HCT116 (cell line): ENCODE measurements at regions not wholly inside any gene's neighbourhood (a gene's known extent, or its start where the extent isn't known, plus 50 kb on each side); places are given as distances from the start of the nearest gene placed in this dataset.

ENCODE experiments used
- ATAC-seq: fragments of 200-7000 bp; cut with Tn5 transposase; 2 replicates; pipeline ENCODE4 v1.9.1; 2020; ENCODE audit warnings: mild to moderate bottlenecking, moderate library complexity
- BruUV-seq: library from RNA; stranded (reverse); fragments of 400-500 nt; replicated peaks from 2 replicates; lab custom pipeline; 2021; lab: Mats Ljungman, UMichigan
- CTCF ChIA-PET: fragments of 300-600 bp; sonication (Branson Sonifier 250); formaldehyde crosslinking; loops from one replicate; lab custom pipeline; 2021; ENCODE audit warnings: antibody characterized with exemption; lab: Charles Lee
- POLR2A ChIA-PET: fragments of 300-600, 350-600 bp; sonication (Branson Sonifier 250); formaldehyde crosslinking; loops from one replicate; lab custom pipeline; 2021; ENCODE audit warnings: antibody characterized with exemption; lab: Charles Lee
- RAD21 ChIA-PET, 2 experiments: fragments of 300-600 bp; sonication (Branson Sonifier 250); formaldehyde crosslinking; loops; one replicate each; lab custom pipeline; 2023; ENCODE audit warnings: low total read pairs in 2 of 2; ENCODE audit not compliant: uncharacterized antibody in 2 of 2, unreplicated experiment in 2 of 2, low non-redundant PET in 1 of 2; lab: Charles Lee
- DNase-seq: peaks from one replicate; pipeline ENCODE4 v3.0.0-alpha.2; 2010; ENCODE audit warnings: low read depth, low spot score
- H2AFZ ChIP-seq: fragments of 200-600 bp; shearing (Covaris generic), sonication (generic); 2 replicates; pipeline ENCODE4 v1.6.1; 2017; ENCODE audit warnings: low read depth, mixed run types, mixed read lengths, antibody characterized with exemption, low read length; ENCODE audit not compliant: poor library complexity, severe bottlenecking
- H3K27ac ChIP-seq: 2 replicates; pipeline ENCODE4 v1.5.1; 2012; ENCODE audit warnings: low read depth, low read length
- H3K27me3 ChIP-seq: fragments of 200-600 bp; sonication (generic); 2 replicates; pipeline ENCODE4 v1.6.1; 2016; ENCODE audit warnings: mixed run types, low read length, mixed read lengths; ENCODE audit not compliant: insufficient read depth
- H3K36me3 ChIP-seq, 2 experiments: fragments of 200-500 bp in 1 of 2; fragments of 200-600 bp in 1 of 2; sonication (Bioruptor generic) in 1 of 2; sonication (generic) in 1 of 2; 2 replicates each; pipeline versions ENCODE4 v1.5.1 to v1.6.1; 2014 to 2016; ENCODE audit warnings: low read length in 2 of 2, inconsistent platforms in 1 of 2, mixed read lengths in 1 of 2, mixed run types in 1 of 2; ENCODE audit not compliant: insufficient read depth in 2 of 2, control insufficient read depth in 1 of 2
- H3K4me1 ChIP-seq, 2 experiments: fragments of 200-600 bp in 1 of 2; sonication (generic) in 1 of 2; 2 replicates each; pipeline versions ENCODE4 v1.5.1 to v1.6.1; 2012 to 2017; ENCODE audit warnings: low read length in 2 of 2, inconsistent platforms in 1 of 2, mild to moderate bottlenecking in 1 of 2, mixed read lengths in 1 of 2, mixed run types in 1 of 2, moderate library complexity in 1 of 2; ENCODE audit not compliant: insufficient read depth in 2 of 2, control insufficient read depth in 1 of 2
- H3K4me2 ChIP-seq: fragments of 200-600 bp; sonication (generic); 2 replicates; pipeline ENCODE4 v1.6.1; 2017; ENCODE audit warnings: mixed run types, low read length, mixed read lengths
- H3K4me3 ChIP-seq, 2 experiments: fragments of 200-600 bp in 1 of 2; sonication (generic) in 1 of 2; replicated peaks in 1 of 2; 2 replicates each; pipeline ENCODE4 v1.5.1; 2011 to 2016; ENCODE audit warnings: low read length in 2 of 2, control low read depth in 1 of 2, low read depth in 1 of 2, mild to moderate bottlenecking in 1 of 2, mixed read lengths in 1 of 2, mixed run types in 1 of 2
- H3K79me2 ChIP-seq: fragments of 200-600 bp; sonication (generic); 2 replicates; pipeline ENCODE4 v1.6.1; 2017; ENCODE audit warnings: mild to moderate bottlenecking, mixed run types, low read length, moderate library complexity, mixed read lengths; ENCODE audit not compliant: insufficient read depth
- H3K9ac ChIP-seq: fragments of 200-600 bp; sonication (generic); 2 replicates; pipeline ENCODE4 v1.6.1; 2016; ENCODE audit warnings: low read length, mixed read lengths
- H3K9me2 ChIP-seq: fragments of 200-600 bp; sonication (generic), shearing (Covaris generic); 2 replicates; pipeline ENCODE4 v1.6.1; 2017; ENCODE audit warnings: mixed run types, mild to moderate bottlenecking, moderate library complexity; ENCODE audit not compliant: insufficient read depth
- H3K9me3 ChIP-seq, 2 experiments: fragments of 200-500 bp in 1 of 2; fragments of 200-600 bp in 1 of 2; sonication (Bioruptor generic) in 1 of 2; sonication (generic) in 1 of 2; 2 replicates each; pipeline ENCODE4 v1.6.1; 2014 to 2017; ENCODE audit warnings: low read length in 2 of 2, mixed read lengths in 2 of 2, inconsistent platforms in 1 of 2, low read depth in 1 of 2, mild to moderate bottlenecking in 1 of 2, mixed run types in 1 of 2, moderate library complexity in 1 of 2; ENCODE audit not compliant: control insufficient read depth in 1 of 2, insufficient read depth in 1 of 2
- H4K20me1 ChIP-seq: fragments of 200-600 bp; sonication (generic), shearing (Covaris generic); 2 replicates; pipeline ENCODE4 v1.6.1; 2017; ENCODE audit warnings: mixed run types, mild to moderate bottlenecking, moderate library complexity; ENCODE audit not compliant: insufficient read depth
- CBX3 ChIP-seq: IDR thresholded peaks from 2 replicates; pipeline ENCODE4 v1.6.1; 2012; ENCODE audit warnings: low read depth
- CEBPB ChIP-seq: IDR thresholded peaks from 2 replicates; pipeline ENCODE4 v1.6.1; 2012; ENCODE audit warnings: low read depth
- EGR1 ChIP-seq: IDR thresholded peaks from 2 replicates; pipeline ENCODE4 v1.6.1; 2012; ENCODE audit warnings: low read depth
- EZH2 ChIP-seq: fragments of 200-600 bp; sonication (generic); IDR thresholded peaks from 2 replicates; pipeline ENCODE4 v1.6.1; 2017; ENCODE audit warnings: antibody characterized with exemption, mixed run types
- EZH2phosphoT487 ChIP-seq: fragments of 200-600 bp; IDR thresholded peaks from 2 replicates; pipeline ENCODE4 v1.6.1; 2018; ENCODE audit warnings: antibody characterized with exemption, borderline replicate concordance
- FOSL1 ChIP-seq: IDR thresholded peaks from 2 replicates; pipeline ENCODE4 v1.6.1; 2012; ENCODE audit warnings: low read depth
- JUND ChIP-seq: IDR thresholded peaks from 2 replicates; pipeline ENCODE4 v1.6.1; 2012
- POLR2A ChIP-seq: IDR thresholded peaks from 2 replicates; pipeline ENCODE4 v1.7.0; 2011; ENCODE audit warnings: borderline replicate concordance; ENCODE audit not compliant: insufficient read depth, insufficient read length; ENCODE audit errors: extremely low read depth
- POLR2AphosphoS5 ChIP-seq: IDR thresholded peaks from 2 replicates; pipeline ENCODE4 v1.6.1; 2011; ENCODE audit warnings: mild to moderate bottlenecking, low read depth, low read length, moderate library complexity
- RAD21 ChIP-seq: IDR thresholded peaks from 2 replicates; pipeline ENCODE4 v1.6.1; 2012; ENCODE audit warnings: low read depth, mild to moderate bottlenecking
- SP1 ChIP-seq: IDR thresholded peaks from 2 replicates; pipeline ENCODE4 v1.6.1; 2012; ENCODE audit warnings: low read depth
- SRF ChIP-seq: IDR thresholded peaks from 2 replicates; pipeline ENCODE4 v1.6.1; 2012; ENCODE audit warnings: low read depth
- YY1 ChIP-seq: IDR thresholded peaks from 2 replicates; pipeline ENCODE4 v1.6.1; 2011; ENCODE audit warnings: low read length, low read depth, moderate library complexity, mild to moderate bottlenecking; ENCODE audit not compliant: insufficient replicate concordance; ENCODE audit errors: extremely low read depth
- ZNF274 ChIP-seq: fragments of 200-500 bp; sonication (Bioruptor generic); IDR thresholded peaks from 2 replicates; pipeline ENCODE4 v1.6.1; 2014; ENCODE audit warnings: mild to moderate bottlenecking, low read depth, low read length, inconsistent platforms
- intact Hi-C: fragments of 100-400 bp; cut with micrococcal nuclease; formaldehyde crosslinking; loops from 2 replicates; pipeline ENCODE4 v1.10.0; 2022
- TF ChIP-seq, protein P1 (sequence below): IDR thresholded peaks from 2 replicates; pipeline ENCODE4 v1.6.1; 2011; ENCODE audit warnings: mild to moderate bottlenecking, low read length, moderate library complexity; ENCODE audit not compliant: insufficient replicate concordance; ENCODE audit errors: extremely low read depth
- TF ChIP-seq, protein P2 (sequence below): IDR thresholded peaks from 2 replicates; pipeline ENCODE4 v1.6.1; 2012; ENCODE audit warnings: low read depth
- TF ChIP-seq, protein P3 (sequence below): IDR thresholded peaks from 2 replicates; pipeline ENCODE4 v1.6.1; 2012
- TF ChIP-seq, protein P4 (sequence below), 3 experiments: fragments of 200-600 bp in 1 of 3; sonication (generic) in 1 of 3; IDR thresholded peaks in 2 of 3; conservative IDR thresholded peaks in 1 of 3; 2 replicates each; pipeline ENCODE4 v1.5.1; 2012 to 2017; ENCODE audit warnings: low read depth in 2 of 3, low read length in 2 of 3, antibody characterized with exemption in 1 of 3, borderline replicate concordance in 1 of 3, control low read depth in 1 of 3, mild to moderate bottlenecking in 1 of 3, mixed read lengths in 1 of 3, mixed run types in 1 of 3, moderate library complexity in 1 of 3; ENCODE audit not compliant: insufficient read depth in 1 of 3

DNA sequence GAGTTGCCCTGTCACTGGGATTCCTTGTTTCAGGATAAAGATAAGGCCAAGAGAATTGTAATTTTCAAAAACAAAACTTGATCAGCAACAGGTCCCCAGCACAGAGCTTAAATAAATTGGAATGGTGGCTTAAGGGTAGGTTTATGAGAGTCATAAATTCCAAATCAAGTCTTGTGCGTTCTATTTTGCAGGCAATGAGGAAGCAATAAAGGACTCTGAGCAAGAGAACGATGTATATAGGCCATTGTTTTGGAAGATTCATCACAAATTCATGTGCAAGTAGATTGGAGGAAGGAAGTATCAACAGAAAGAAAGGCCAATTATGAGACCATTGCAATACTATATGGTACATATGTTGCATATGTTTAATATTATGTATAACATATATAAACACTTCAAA is 65.7 kb upstream of the PGR start:
- no TSS peak for BruUV-seq
- no peaks in the 10 kb centered on the region for H3K79me2 ChIP-seq
- H3K4me3 ChIP-seq, result no peak overlapping the region
- no peak overlapping the region for H3K27ac ChIP-seq
- no peak overlapping the region for H2AFZ ChIP-seq
- ATAC-seq (no peak), DNase-seq (no peak)
- H3K4me1 ChIP-seq, result no peaks in the 10 kb centered on the region
- H3K4me2 ChIP-seq, result no peak overlapping the region
- intact Hi-C loops, result no loop called here
- RAD21 ChIA-PET, result no interaction called here
- no peaks in the 10 kb centered on the region for H3K27me3 ChIP-seq
- POLR2A ChIA-PET, result no interaction called here
- CTCF ChIA-PET, result no interaction called here
- H3K9me3 ChIP-seq, result no peaks in the 10 kb centered on the region
- H3K9ac ChIP-seq, result no peak overlapping the region
- no peaks in the 10 kb centered on the region for H3K9me2 ChIP-seq
- no peaks in the 10 kb centered on the region for H4K20me1 ChIP-seq
- H3K36me3 ChIP-seq, result no peaks in the 10 kb centered on the region
- TF ChIP-seq, protein P1, sequence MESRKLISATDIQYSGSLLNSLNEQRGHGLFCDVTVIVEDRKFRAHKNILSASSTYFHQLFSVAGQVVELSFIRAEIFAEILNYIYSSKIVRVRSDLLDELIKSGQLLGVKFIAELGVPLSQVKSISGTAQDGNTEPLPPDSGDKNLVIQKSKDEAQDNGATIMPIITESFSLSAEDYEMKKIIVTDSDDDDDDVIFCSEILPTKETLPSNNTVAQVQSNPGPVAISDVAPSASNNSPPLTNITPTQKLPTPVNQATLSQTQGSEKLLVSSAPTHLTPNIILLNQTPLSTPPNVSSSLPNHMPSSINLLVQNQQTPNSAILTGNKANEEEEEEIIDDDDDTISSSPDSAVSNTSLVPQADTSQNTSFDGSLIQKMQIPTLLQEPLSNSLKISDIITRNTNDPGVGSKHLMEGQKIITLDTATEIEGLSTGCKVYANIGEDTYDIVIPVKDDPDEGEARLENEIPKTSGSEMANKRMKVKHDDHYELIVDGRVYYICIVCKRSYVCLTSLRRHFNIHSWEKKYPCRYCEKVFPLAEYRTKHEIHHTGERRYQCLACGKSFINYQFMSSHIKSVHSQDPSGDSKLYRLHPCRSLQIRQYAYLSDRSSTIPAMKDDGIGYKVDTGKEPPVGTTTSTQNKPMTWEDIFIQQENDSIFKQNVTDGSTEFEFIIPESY, result no peak
- TF ChIP-seq POLR2AphosphoS5 (no peak), CBX3 (no peak), RAD21 (no peak), EZH2 (no peak), FOSL1 (no peak), JUND (no peak), EGR1 (no peak), ZNF274 (no peak), SRF (no peak), POLR2A (no peak), SP1 (no peak), CEBPB (no peak), EZH2phosphoT487 (no peak), YY1 (no peak)
- TF ChIP-seq, protein P2, sequence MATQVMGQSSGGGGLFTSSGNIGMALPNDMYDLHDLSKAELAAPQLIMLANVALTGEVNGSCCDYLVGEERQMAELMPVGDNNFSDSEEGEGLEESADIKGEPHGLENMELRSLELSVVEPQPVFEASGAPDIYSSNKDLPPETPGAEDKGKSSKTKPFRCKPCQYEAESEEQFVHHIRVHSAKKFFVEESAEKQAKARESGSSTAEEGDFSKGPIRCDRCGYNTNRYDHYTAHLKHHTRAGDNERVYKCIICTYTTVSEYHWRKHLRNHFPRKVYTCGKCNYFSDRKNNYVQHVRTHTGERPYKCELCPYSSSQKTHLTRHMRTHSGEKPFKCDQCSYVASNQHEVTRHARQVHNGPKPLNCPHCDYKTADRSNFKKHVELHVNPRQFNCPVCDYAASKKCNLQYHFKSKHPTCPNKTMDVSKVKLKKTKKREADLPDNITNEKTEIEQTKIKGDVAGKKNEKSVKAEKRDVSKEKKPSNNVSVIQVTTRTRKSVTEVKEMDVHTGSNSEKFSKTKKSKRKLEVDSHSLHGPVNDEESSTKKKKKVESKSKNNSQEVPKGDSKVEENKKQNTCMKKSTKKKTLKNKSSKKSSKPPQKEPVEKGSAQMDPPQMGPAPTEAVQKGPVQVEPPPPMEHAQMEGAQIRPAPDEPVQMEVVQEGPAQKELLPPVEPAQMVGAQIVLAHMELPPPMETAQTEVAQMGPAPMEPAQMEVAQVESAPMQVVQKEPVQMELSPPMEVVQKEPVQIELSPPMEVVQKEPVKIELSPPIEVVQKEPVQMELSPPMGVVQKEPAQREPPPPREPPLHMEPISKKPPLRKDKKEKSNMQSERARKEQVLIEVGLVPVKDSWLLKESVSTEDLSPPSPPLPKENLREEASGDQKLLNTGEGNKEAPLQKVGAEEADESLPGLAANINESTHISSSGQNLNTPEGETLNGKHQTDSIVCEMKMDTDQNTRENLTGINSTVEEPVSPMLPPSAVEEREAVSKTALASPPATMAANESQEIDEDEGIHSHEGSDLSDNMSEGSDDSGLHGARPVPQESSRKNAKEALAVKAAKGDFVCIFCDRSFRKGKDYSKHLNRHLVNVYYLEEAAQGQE, result no peak
- TF ChIP-seq, protein P3, sequence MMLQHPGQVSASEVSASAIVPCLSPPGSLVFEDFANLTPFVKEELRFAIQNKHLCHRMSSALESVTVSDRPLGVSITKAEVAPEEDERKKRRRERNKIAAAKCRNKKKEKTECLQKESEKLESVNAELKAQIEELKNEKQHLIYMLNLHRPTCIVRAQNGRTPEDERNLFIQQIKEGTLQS, result no peak
- TF ChIP-seq, protein P4, sequence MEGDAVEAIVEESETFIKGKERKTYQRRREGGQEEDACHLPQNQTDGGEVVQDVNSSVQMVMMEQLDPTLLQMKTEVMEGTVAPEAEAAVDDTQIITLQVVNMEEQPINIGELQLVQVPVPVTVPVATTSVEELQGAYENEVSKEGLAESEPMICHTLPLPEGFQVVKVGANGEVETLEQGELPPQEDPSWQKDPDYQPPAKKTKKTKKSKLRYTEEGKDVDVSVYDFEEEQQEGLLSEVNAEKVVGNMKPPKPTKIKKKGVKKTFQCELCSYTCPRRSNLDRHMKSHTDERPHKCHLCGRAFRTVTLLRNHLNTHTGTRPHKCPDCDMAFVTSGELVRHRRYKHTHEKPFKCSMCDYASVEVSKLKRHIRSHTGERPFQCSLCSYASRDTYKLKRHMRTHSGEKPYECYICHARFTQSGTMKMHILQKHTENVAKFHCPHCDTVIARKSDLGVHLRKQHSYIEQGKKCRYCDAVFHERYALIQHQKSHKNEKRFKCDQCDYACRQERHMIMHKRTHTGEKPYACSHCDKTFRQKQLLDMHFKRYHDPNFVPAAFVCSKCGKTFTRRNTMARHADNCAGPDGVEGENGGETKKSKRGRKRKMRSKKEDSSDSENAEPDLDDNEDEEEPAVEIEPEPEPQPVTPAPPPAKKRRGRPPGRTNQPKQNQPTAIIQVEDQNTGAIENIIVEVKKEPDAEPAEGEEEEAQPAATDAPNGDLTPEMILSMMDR (IDR thresholded peaks at IDR 0.05 in 2 of 3, conservative IDR thresholded peaks at IDR 0.05 in 1 of 3; ENCODE audit: borderline replicate concordance in 1 of 3, insufficient read depth in 1 of 3, low read depth in 2 of 3, low read length in 2 of 3), result no peak
